Keratinocyte (primary cell): ENCODE measurements at regions not wholly inside any gene's neighbourhood (a gene's known extent, or its start where the extent isn't known, plus 50 kb on each side); places are given as distances from the start of the nearest gene placed in this dataset.

Experiments used
- DNase-seq: peaks from one replicate; pipeline ENCODE4 v3.0.0-alpha.2; 2011; ENCODE audit warnings: low read depth, missing footprints, low spot score
- FAIRE-seq: peaks from 2 replicates; lab custom pipeline; 2011; peaks lifted over from hg19 to GRCh38; lab: Jason Lieb, UNC
- H2AFZ ChIP-seq: 2 replicates; pipeline ENCODE4 v1.6.0; 2012; ENCODE audit warnings: low read length, control low read depth, inconsistent platforms; ENCODE audit not compliant: control insufficient read depth
- H3K27ac ChIP-seq: 2 replicates; pipeline ENCODE4 v1.5.1; 2011; ENCODE audit warnings: low read length; ENCODE audit not compliant: control insufficient read depth, insufficient read depth
- H3K27me3 ChIP-seq: 3 replicates; pipeline ENCODE4 v1.6.0; 2011; ENCODE audit warnings: low read length; ENCODE audit not compliant: control insufficient read depth, insufficient read depth; ENCODE audit errors: extremely low read depth
- H3K36me3 ChIP-seq, 2 experiments: 2 replicates in 1 of 2; 3 replicates in 1 of 2; pipeline ENCODE4 v1.5.1; 2011; ENCODE audit warnings: low read length in 2 of 2, mild to moderate bottlenecking in 1 of 2; ENCODE audit not compliant: control insufficient read depth in 2 of 2, insufficient read depth in 2 of 2; ENCODE audit errors: extremely low read depth in 1 of 2
- H3K4me1 ChIP-seq: 3 replicates; pipeline ENCODE4 v1.5.1; 2011; ENCODE audit warnings: low read length; ENCODE audit not compliant: control insufficient read depth, insufficient read depth; ENCODE audit errors: extremely low read depth
- H3K4me2 ChIP-seq: 3 replicates; pipeline ENCODE4 v1.6.0; 2011; ENCODE audit warnings: low read depth, low read length; ENCODE audit not compliant: control insufficient read depth, insufficient read depth; ENCODE audit errors: extremely low read depth
- H3K4me3 ChIP-seq, 3 experiments: fragments of 200-600 bp in 1 of 3; sonication (generic) in 1 of 3; 2 replicates in 2 of 3; 3 replicates in 1 of 3; pipeline ENCODE4 v1.5.1; 2011 to 2016; ENCODE audit warnings: low read length in 3 of 3, mild to moderate bottlenecking in 3 of 3, control low read depth in 2 of 3, inconsistent platforms in 1 of 3, low read depth in 1 of 3, mixed read lengths in 1 of 3, mixed run types in 1 of 3, moderate library complexity in 1 of 3; ENCODE audit not compliant: control insufficient read depth in 2 of 3, insufficient read depth in 2 of 3; ENCODE audit errors: extremely low read depth in 1 of 3
- H3K79me2 ChIP-seq: 2 replicates; pipeline ENCODE4 v1.6.0; 2012; ENCODE audit warnings: low read length; ENCODE audit not compliant: control insufficient read depth, insufficient read depth
- H3K9ac ChIP-seq: 3 replicates; pipeline ENCODE4 v1.6.0; 2011; ENCODE audit warnings: low read length; ENCODE audit not compliant: control insufficient read depth, insufficient read depth; ENCODE audit errors: extremely low read depth
- H3K9me1 ChIP-seq: 3 replicates; pipeline ENCODE4 v1.6.0; 2011; ENCODE audit warnings: low read length; ENCODE audit not compliant: control insufficient read depth, insufficient read depth; ENCODE audit errors: extremely low read depth
- H3K9me3 ChIP-seq: 2 replicates; pipeline ENCODE4 v1.5.1; 2012; ENCODE audit warnings: low read depth, low read length; ENCODE audit not compliant: control insufficient read depth
- H4K20me1 ChIP-seq: 3 replicates; pipeline ENCODE4 v1.6.0; 2011; ENCODE audit warnings: low read length; ENCODE audit not compliant: control insufficient read depth, insufficient read depth; ENCODE audit errors: extremely low read depth
- CTCF ChIP-seq, 3 experiments: IDR thresholded peaks in 1 of 3; conservative IDR thresholded peaks in 1 of 3; optimal IDR thresholded peaks in 1 of 3; 2 replicates in 2 of 3; 3 replicates in 1 of 3; pipeline versions ENCODE3 to v1.5.1; 2011; ENCODE audit warnings: low read length in 3 of 3, mild to moderate bottlenecking in 3 of 3, moderate library complexity in 2 of 3, control low read depth in 1 of 3, inconsistent platforms in 1 of 3; ENCODE audit not compliant: insufficient read depth in 2 of 3; ENCODE audit errors: extremely low read depth in 1 of 3
- EZH2 ChIP-seq: IDR thresholded peaks from one replicate; pipeline ENCODE4 v1.6.1; 2012; ENCODE audit warnings: inconsistent platforms, mild to moderate bottlenecking, low read length, moderate library complexity
- dilution Hi-C: fragments of 300-500 bp; cut with MboI; formaldehyde crosslinking; loops from one replicate; pipeline ENCODE4 v1.7.0; 2020; ENCODE audit warnings: low sequenced_read_pairs; ENCODE audit not compliant: extremely low pct_ligation_motif_present

GRCh38 chr5:141735823-141736222 lies 53.8 kb upstream of the ARAP3 start:
- no peak for DNase-seq
- H3K4me3 ChIP-seq = no peak overlapping the region
- H3K27me3 ChIP-seq = peaks cover 7% of the 10 kb centered on the region
- no peak overlapping the region for H2AFZ ChIP-seq
- H3K36me3 ChIP-seq = no peaks in the 10 kb centered on the region
- no peak for FAIRE-seq
- no peak overlapping the region for H3K9ac ChIP-seq
- dilution Hi-C loops = no loop called here
- no peaks in the 10 kb centered on the region for H3K79me2 ChIP-seq
- no peaks in the 10 kb centered on the region for H3K9me3 ChIP-seq
- no peaks in the 10 kb centered on the region for H3K9me1 ChIP-seq
- no peak overlapping the region for H3K4me2 ChIP-seq
- H4K20me1 ChIP-seq = no peaks in the 10 kb centered on the region
- TF ChIP-seq CTCF (optimal IDR thresholded peaks at IDR 0.05 in 1 of 3, IDR thresholded peaks at IDR 0.05 in 1 of 3, conservative IDR thresholded peaks at IDR 0.05 in 1 of 3; ENCODE audit: extremely low read depth in 1 of 3, insufficient read depth in 2 of 3, low read length in 3 of 3) (no peak), EZH2 (no peak)
- no peaks in the 10 kb centered on the region for H3K4me1 ChIP-seq
- no peak overlapping the region for H3K27ac ChIP-seq

DNA sequence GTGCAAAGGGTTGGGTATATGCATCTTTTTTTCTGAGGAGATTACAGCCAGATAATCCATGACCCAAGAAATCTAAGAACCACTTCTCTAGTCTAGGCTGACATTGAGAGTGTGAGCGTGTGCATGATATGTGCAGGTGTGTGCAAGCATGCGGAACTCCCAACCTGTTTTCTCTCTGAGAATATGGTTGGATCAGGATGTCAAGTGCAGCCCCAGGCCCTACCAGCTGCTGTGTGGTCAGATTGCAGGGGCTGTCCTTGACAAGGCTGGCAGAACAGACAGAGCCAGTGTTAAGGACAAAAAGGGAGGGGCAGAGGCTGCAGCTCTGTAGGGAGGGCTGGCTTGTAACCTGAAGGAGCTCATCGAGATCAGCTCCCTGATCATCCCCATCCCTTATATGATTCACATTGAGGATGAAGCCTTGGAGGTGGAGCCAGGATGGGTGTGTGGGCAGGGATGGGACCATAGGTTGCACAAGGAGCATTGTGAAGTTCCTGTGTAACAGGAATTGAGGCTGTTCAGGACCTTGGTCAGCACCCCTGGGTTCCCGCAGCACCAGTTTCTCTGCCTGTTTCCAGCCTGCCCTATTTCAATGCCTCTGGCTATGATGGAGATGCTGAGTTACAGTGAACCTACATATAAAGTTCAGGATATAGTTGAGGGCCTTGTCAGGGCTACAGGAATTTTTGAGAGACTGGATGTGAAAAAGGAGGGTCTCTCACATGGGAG lies 52.6 kb upstream of the ARAP3 start:
- Histone ChIP-seq H3K27ac (no peak overlapping the region), H2AFZ (no peak overlapping the region), H3K4me3 (no peak overlapping the region), H3K9ac (no peak overlapping the region), H3K9me3 (no peaks in the 10 kb centered on the region), H3K4me1 (no peaks in the 10 kb centered on the region), H3K36me3 (no peaks in the 10 kb centered on the region), H4K20me1 (no peaks in the 10 kb centered on the region), H3K79me2 (no peaks in the 10 kb centered on the region), H3K9me1 (no peaks in the 10 kb centered on the region), H3K27me3 (peaks cover 7% of the 10 kb centered on the region), H3K4me2 (no peak overlapping the region)
- DNase-seq = no peak
- TF ChIP-seq EZH2 = no peak
- no peak for TF ChIP-seq CTCF (optimal IDR thresholded peaks at IDR 0.05 in 1 of 3, IDR thresholded peaks at IDR 0.05 in 1 of 3, conservative IDR thresholded peaks at IDR 0.05 in 1 of 3; ENCODE audit: extremely low read depth in 1 of 3, insufficient read depth in 2 of 3, low read length in 3 of 3)
- peak; percentile 77 for FAIRE-seq
- dilution Hi-C loops = no loop called here
